Parathyroid adenoma (tissue), 2 donors: ENCODE measurements at regions not wholly inside any gene's neighbourhood (a gene's known extent, or its start where the extent isn't known, plus 50 kb on each side); places are given as distances from the start of the nearest gene placed in this dataset.

Experiments used
- H2AFZ ChIP-seq: fragments of 300-600 bp; sonication (generic); one replicate; pipeline ENCODE4 v1.7.0; 2017; ENCODE audit warnings: antibody characterized with exemption, mild to moderate bottlenecking
- H3K27ac ChIP-seq: fragments of 300-600 bp; sonication (generic); one replicate; pipeline ENCODE4 v1.7.0; 2017
- H3K27me3 ChIP-seq: fragments of 300-600 bp; sonication (generic); one replicate; pipeline ENCODE4 v1.7.0; 2017; ENCODE audit warnings: low read length; ENCODE audit not compliant: control insufficient read depth, insufficient read depth
- H3K36me3 ChIP-seq: fragments of 300-600 bp; sonication (generic); one replicate; pipeline ENCODE4 v1.7.0; 2017; ENCODE audit warnings: low read length; ENCODE audit not compliant: control insufficient read depth, insufficient read depth
- H3K4me1 ChIP-seq: fragments of 300-600 bp; sonication (generic); one replicate; pipeline ENCODE4 v1.7.0; 2017; ENCODE audit warnings: control low read depth
- H3K4me2 ChIP-seq: fragments of 300-600 bp; sonication (generic); one replicate; pipeline ENCODE4 v1.7.0; 2017; ENCODE audit warnings: low read length
- H3K4me3 ChIP-seq: fragments of 300-600 bp; sonication (generic); one replicate; pipeline ENCODE4 v1.7.0; 2017; ENCODE audit warnings: low read depth, low read length
- H3K79me2 ChIP-seq: fragments of 300-600 bp; sonication (generic); one replicate; pipeline ENCODE4 v1.7.0; 2017; ENCODE audit warnings: control low read depth
- H3K9ac ChIP-seq: fragments of 300-600 bp; sonication (generic); one replicate; pipeline ENCODE4 v1.7.0; 2017; ENCODE audit warnings: mild to moderate bottlenecking
- H3K9me3 ChIP-seq: fragments of 300-600 bp; sonication (generic); one replicate; pipeline ENCODE4 v1.7.0; 2017; ENCODE audit warnings: low read length; ENCODE audit not compliant: control insufficient read depth
- TF ChIP-seq, protein P1 (sequence below): fragments of 300-600 bp; sonication (generic); IDR thresholded peaks from one replicate; pipeline ENCODE4 v1.7.0; 2017; ENCODE audit warnings: antibody characterized with exemption, mild to moderate bottlenecking
- donor health status: primary hyperparathyroidism.

DNA sequence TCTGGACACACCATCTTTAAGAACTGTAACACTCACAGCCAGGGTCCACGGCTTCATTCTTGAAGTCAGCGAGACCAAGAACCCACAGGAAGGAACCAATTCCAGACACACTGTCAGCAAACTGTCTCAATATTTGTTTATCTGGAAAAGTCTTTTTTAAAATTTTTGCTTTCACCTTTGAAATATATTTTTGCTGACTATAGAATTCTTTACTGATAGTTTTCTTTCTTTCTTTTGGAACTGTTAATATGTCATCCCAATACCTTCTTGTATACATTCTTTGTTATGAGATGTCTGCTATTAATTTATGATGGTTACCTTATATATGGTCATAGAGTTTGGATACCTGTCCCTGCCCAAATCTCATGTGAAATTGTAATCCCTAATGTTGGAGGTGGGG is 145.1 kb upstream of the IRX4 start:
- Histone ChIP-seq H3K9me3 (no peaks in the 10 kb centered on the region), H3K4me2 (no peak overlapping the region), H2AFZ (no peak overlapping the region), H3K4me1 (no peaks in the 10 kb centered on the region), H3K79me2 (no peaks in the 10 kb centered on the region), H3K9ac (no peak overlapping the region), H3K4me3 (no peak overlapping the region), H3K27ac (no peak overlapping the region), H3K36me3 (no peaks in the 10 kb centered on the region), H3K27me3 (no peaks in the 10 kb centered on the region)
- TF ChIP-seq, protein P1, sequence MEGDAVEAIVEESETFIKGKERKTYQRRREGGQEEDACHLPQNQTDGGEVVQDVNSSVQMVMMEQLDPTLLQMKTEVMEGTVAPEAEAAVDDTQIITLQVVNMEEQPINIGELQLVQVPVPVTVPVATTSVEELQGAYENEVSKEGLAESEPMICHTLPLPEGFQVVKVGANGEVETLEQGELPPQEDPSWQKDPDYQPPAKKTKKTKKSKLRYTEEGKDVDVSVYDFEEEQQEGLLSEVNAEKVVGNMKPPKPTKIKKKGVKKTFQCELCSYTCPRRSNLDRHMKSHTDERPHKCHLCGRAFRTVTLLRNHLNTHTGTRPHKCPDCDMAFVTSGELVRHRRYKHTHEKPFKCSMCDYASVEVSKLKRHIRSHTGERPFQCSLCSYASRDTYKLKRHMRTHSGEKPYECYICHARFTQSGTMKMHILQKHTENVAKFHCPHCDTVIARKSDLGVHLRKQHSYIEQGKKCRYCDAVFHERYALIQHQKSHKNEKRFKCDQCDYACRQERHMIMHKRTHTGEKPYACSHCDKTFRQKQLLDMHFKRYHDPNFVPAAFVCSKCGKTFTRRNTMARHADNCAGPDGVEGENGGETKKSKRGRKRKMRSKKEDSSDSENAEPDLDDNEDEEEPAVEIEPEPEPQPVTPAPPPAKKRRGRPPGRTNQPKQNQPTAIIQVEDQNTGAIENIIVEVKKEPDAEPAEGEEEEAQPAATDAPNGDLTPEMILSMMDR, result no peak

DNA sequence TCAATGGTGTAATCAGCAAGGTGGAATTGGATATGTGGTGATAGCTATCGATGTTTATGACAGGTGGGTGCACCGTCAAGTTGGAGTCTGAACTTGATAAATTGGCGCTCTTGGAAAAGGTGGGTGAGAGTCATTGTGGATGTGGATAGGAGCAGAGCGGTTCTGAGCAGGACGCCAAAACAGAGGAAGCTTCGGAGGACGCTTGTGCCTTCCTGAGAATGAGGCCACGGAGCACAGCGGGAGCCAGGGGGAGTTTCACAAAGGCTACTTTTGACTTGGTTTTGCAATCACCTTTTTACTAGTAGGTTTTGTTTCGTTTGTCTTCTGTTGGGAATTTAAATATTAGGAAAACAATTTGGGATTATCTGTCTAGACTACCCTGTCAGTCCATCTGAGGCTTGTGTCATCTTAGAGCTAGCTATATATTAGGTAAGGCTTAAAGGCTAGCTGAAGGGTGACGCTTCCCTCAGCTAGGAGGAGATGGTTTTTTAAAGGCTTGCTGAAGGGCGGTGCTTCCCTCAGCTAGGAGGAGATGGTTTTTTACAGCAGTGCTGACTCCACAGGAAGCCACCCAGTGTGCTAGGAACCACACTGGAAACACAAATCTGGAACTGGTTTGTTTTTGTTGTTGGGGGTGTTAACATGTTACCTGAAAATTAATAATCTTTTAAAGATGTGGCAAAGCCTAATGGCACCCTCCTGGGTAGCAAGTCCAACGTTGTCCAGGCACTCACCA is 142.4 kb upstream of the IRX4 start:
- no peak overlapping the region for H3K27ac ChIP-seq

DNA sequence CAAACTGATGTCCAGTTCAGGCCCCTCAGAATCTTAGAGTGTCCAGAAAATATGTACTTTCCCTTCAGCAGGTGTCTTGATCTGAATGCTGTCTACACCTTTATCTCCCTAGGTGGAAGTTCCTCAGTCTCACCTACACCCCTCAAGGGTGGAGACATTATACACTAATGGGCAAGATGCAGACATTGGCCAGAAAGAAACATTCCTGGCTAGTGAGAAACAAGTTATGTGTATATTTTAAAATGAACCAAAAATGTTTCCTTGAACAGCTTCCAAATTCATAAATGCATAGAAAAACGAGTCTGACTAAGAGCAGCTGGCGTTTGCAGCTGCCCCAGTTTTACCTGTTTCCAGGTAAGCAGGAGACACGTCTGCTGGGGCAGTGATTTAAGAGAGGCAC is 140.5 kb upstream of the IRX4 start:
- no peak overlapping the region for H3K4me3 ChIP-seq
- H3K4me2 ChIP-seq, result no peak overlapping the region
- H3K27ac ChIP-seq, result no peak overlapping the region
- no peaks in the 10 kb centered on the region for H3K79me2 ChIP-seq
- no peak overlapping the region for H3K9ac ChIP-seq
- H3K9me3 ChIP-seq, result no peaks in the 10 kb centered on the region
- TF ChIP-seq, protein P1, result no peak
- no peaks in the 10 kb centered on the region for H3K4me1 ChIP-seq
- no peak overlapping the region for H2AFZ ChIP-seq
- no peaks in the 10 kb centered on the region for H3K27me3 ChIP-seq
- no peaks in the 10 kb centered on the region for H3K36me3 ChIP-seq

More for the DNA sequence above, 142.4 kb upstream of the IRX4 start:
- Histone ChIP-seq H3K27me3 (no peaks in the 10 kb centered on the region), H3K4me2 (no peak overlapping the region), H3K79me2 (no peaks in the 10 kb centered on the region), H3K9me3 (no peaks in the 10 kb centered on the region), H3K9ac (no peak overlapping the region), H3K4me1 (no peaks in the 10 kb centered on the region), H2AFZ (no peak overlapping the region), H3K4me3 (no peak overlapping the region), H3K36me3 (no peaks in the 10 kb centered on the region)
- TF ChIP-seq, protein P1, result no peak

DNA sequence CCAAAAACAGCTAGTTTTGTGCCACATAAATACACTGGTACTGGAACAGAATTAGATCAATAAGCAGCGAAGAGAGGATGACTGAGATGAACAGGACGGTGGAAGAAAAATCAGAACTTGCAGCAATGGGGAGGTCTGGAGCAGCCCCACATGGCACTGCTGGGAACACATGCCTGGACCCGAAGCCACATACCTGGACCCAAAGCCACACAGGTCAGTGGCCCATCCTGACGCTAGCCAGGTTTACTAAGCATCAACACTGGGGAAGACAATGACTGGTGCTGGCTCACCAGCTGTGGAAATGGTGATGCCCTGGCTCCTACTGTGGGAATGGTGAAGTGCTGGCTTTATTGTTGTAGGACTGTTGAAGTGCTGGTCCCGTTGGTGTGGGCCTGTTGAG is 139.7 kb upstream of the IRX4 start:
- Histone ChIP-seq H3K27ac (no peak overlapping the region), H3K9ac (no peak overlapping the region), H3K4me2 (no peak overlapping the region), H2AFZ (no peak overlapping the region), H3K4me1 (no peaks in the 10 kb centered on the region), H3K79me2 (no peaks in the 10 kb centered on the region), H3K4me3 (no peak overlapping the region), H3K27me3 (no peaks in the 10 kb centered on the region), H3K9me3 (no peaks in the 10 kb centered on the region), H3K36me3 (no peaks in the 10 kb centered on the region)
- TF ChIP-seq, protein P1, result no peak
